GM18498 (cell line): ENCODE measurements at regions not wholly inside any gene's neighbourhood (a gene's known extent, or its start where the extent isn't known, plus 50 kb on each side); places are given as distances from the start of the nearest gene placed in this dataset.

ENCODE experiments used
- ATAC-seq: cut with Tn5 transposase; IDR thresholded peaks from one replicate; pipeline ENCODE4 v1.9.1; 2021; ENCODE audit warnings: mild to moderate bottlenecking, moderate library complexity; ENCODE audit not compliant: unreplicated experiment

GRCh38 chr1:30045304-30046090 is 677.9 kb downstream of the MATN1 start:
- ATAC-seq = no peak

GRCh38 chr1:30044656-30045144 is 678.7 kb downstream of the MATN1 start:
- no peak for ATAC-seq

- ATAC-seq = no peak
Measured at GRCh38 chr1:30043731-30044408, 679.5 kb downstream of the MATN1 start.

- no peak for ATAC-seq
Measured at GRCh38 chr1:30043256-30043655, 680.1 kb downstream of the MATN1 start.

- no peak for ATAC-seq
Measured at GRCh38 chr1:30042438-30043147, 680.8 kb downstream of the MATN1 start.

GRCh38 chr1:30041741-30042437 is 681.5 kb downstream of the MATN1 start:
- ATAC-seq = no peak

GRCh38 chr1:30040081-30041019 is 683.0 kb downstream of the MATN1 start:
- ATAC-seq = no peak

GRCh38 chr1:30039354-30040080 is 683.9 kb downstream of the MATN1 start:
- no peak for ATAC-seq

- no peak for ATAC-seq
Measured at GRCh38 chr1:30038134-30039025, 685.0 kb downstream of the MATN1 start.

GRCh38 chr1:30037251-30038118 is 685.9 kb downstream of the MATN1 start:
- no peak for ATAC-seq

GRCh38 chr1:30036666-30037065 is 686.7 kb downstream of the MATN1 start:
- no peak for ATAC-seq

GRCh38 chr1:30036229-30036547 is 687.2 kb downstream of the MATN1 start:
- no peak for ATAC-seq

GRCh38 chr1:30035522-30036228 is 687.7 kb downstream of the MATN1 start:
- ATAC-seq = no peak

- ATAC-seq = no peak
Measured at GRCh38 chr1:30034627-30035521, 688.5 kb downstream of the MATN1 start.

- no peak for ATAC-seq
Measured at GRCh38 chr1:30034105-30034626, 689.2 kb downstream of the MATN1 start.
